CD1c-positive myeloid dendritic cell (primary cell): ENCODE measurements at regions not wholly inside any gene's neighbourhood (a gene's known extent, or its start where the extent isn't known, plus 50 kb on each side); places are given as distances from the start of the nearest gene placed in this dataset.

Experiments used
- DNase-seq: peaks from one replicate; pipeline ENCODE4 v3.0.0-alpha.2; 2016; ENCODE audit errors: extremely low spot score

DNA sequence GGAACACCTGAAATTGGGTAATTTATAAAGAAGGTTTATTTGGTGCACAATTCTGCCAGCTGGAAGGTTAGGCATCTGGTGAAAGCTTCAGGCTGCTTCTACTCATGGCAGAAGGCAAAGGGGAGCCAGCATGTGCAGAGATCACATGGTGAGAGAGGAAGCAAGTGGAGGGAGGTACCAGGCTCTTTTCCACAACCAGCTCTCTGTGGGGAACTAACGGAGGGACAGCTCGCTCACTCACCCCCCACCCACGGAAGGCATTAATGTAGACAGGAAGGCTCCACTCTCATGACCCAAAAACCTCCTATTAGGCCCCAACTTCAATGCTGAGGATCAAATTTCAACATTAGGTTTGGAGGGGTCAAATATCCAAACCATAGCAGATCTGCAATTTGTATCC, 75.6 kb upstream of the ARHGAP32 start:
- DNase-seq = peak; percentile 26

DNA sequence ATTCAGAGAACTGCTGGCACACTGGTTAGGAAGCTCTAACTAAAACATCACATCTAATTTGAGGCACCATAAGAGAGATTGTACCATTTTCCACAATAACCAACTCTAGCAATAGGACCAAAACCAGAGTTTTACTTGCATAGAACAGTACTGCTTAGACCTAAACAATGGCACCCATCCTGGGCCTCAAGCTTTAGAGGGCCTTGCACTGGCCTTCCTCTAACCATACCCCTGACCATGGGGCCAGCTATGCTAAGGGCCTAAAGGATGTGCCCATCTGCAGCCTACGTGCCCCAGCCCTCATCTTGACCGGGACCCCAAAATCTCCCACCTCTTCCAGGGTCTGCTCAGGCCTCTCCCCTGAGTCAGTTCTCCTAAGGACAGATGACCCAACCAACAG, 74.4 kb upstream of the ARHGAP32 start:
- no peak for DNase-seq

DNA sequence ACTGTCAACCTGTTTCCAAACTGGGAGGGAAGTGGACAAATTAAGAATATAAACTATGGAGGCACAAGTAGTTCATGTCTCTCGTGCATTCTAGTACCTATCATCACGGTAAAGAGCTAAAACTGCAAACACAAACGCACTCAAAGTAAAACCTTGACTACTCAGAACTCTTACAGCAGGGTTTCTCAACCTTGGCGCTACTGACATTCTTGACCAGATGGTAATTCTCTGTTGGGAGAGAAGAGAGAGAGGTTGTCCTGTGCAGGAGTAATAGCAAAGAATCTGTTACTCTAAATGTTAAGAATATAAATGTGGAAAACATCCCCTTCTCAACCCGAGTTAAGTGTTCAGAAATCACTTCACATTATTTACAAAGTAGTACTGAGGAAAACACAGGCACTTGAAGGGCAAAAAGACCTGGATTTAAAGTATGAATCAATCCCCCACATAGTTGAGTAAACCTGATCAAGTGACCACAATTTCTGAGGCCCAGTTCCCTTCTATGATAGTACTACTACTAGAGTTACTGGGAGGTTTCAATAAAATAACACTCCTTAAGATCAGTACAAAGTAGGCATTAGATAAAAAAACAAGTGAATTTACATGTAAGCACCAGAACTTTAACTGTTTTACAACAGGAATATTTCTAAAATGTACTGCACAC, 73.1 kb upstream of the ARHGAP32 start:
- DNase-seq = no peak

DNA sequence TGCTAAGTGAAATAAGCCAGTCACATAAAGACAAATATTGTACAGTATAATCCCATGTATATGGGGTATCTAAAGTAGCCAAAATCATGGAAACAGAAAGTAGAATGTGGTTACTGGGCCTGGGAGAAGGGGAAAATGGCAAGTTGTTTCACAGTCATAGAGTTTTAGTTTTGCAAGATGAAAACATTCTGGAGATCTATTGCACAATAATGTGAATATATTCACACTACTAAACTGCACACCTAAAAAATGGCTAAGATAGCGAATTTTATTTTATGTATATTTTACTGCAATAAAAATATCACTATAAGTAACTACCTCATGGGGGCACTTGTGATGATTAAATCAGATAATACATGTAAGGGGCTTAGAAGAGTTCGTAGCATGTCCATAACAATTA, 72.0 kb upstream of the ARHGAP32 start:
- DNase-seq = no peak

DNA sequence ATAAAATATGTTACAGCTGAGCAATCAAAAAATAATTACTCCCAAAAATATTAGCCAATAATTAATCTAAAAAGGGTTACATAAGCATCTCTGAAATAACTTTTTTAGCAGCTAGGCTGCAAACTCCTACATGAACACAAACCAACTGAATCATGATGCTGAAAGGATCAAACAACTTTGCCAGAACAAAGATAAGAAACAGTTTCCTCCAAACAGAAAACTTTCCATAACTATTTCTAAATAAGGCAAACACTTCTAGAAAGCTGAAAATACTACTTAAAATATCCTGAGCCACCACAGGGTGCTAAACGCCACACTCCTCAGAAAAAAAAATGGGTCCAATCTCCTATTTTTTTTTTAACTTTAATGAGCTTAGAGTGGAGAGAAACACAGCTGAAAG, 68.6 kb upstream of the ARHGAP32 start:
- no peak for DNase-seq

DNA sequence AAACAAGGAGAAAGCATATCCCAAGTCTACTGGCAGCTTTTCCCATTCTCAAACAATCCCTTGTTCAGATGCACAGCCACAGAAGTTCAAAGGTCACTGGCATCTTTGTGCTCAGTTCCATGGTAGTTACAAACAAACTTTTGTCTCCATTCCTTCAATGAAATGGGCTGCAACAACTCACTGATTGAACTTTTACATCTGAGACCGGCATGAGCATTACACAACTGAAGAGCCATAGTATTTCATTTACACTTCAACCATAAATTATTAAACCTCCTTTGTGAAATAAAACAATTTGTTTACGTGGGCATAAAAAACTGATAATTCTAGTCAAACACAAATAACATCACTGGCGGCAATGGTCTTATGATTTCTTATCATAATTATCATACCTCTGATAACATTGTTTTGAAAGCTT, 67.8 kb upstream of the ARHGAP32 start:
- DNase-seq = no peak

DNA sequence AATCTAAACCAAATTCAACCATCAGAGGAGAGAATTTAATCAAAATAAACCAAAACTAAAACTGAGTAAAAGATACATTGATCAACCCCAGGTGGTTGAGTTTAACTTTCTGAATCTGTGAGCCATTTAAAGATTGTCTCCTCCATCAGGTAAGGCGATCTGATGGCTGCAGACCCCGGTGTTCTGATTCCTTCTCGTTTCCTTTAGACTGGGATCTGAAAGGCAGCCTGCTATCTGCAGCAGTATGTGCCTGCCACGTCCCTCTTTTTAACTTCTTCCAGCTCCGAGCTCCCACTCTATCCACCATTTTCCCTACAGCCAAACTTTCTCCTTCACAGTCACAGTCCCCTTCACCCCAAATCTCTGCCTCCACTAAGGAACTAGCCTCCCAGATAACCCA, 66.1 kb upstream of the ARHGAP32 start:
- DNase-seq = no peak

DNA sequence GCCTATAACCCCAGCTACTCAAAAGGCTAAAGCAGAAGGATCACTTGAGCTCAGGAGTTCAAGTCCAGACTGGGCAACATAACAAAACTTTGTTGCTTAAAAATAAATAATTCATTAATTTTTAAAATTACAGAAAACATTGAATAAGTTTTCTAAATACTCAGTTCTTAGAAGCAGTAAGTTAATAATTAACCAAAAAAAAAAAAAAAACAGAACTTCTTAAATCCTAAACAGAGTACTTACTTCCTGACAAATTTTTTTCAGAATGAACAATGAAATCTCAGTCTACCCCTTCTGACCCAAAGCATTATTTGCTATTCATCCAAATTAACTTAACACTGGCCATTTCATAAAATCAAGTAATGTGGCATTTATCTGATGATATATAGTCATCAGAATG, 65.4 kb upstream of the ARHGAP32 start:
- no peak for DNase-seq

DNA sequence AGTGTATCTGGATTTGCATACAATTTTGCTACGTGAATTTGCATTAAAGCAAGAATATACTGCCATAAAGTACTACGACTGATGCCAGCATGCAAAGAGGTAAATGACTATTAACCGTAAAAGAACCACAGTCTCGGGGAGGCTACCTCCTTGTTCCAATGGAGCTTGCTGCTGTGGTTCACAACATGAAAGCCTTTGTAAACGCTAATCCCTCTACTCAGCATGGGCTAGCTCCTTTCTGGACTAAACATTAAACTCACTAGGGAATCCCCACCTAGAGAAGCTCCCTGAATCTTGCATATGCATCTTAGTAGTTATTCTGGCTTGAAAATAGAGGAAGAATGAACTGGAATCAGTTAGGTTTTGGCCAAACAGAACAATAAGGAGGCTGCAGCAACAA, 60.5 kb upstream of the ARHGAP32 start:
- no peak for DNase-seq

DNA sequence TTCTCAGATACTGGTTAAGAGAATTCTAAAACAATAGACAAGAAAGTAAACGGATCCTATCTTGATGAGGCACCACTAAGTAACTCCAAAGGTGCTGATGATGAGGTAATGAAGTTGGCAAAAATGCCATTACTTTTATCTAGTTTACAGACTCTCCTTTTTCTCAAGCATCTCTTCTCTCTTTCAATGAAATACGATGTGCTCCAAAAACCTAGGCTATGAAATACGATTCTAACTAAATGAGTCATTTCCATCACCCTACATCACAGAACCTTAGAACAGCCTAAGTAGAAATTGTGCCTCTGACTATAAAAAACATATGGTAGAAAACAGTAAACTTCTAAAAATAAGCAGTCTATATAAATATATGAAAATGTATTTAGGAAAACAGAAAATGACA, 58.9 kb upstream of the ARHGAP32 start:
- no peak for DNase-seq

DNA sequence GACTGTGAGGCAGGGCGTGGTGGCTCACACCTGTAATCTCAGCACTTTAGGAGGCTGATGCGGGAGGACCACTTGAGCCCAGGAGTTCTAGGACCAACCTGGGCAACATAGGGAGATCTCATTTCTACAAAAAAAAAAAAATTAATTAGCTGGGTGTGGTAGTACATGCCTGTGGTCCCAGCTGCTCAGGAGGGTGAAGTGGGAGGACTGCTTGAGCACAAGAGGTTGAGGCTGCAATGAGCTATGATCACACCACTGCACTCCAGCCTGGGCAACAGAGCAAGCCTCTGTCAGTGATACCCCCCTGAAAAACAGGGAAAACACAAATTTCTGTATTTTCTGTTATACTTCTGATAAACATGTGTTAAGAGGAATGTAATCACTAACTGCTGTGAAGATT, 57.8 kb upstream of the ARHGAP32 start:
- no peak for DNase-seq

DNA sequence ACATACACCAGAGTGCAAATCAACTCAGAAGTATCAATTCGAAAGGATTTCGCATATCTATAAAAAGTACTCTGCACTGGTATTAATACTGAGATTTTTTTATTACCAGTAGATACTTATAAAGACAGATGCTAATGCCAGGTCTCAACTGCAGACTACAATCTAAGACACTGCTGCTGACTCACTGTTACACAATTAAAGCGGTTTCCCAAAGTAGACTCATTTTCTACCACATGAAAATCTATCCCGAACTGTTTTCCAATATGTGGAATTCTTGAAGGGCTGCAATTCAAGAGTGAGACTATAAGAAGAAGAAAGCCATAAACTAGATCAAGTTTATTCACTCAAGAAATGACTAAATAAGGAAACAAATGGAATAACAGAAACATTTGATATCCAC, 57.2 kb upstream of the ARHGAP32 start:
- no peak for DNase-seq

DNA sequence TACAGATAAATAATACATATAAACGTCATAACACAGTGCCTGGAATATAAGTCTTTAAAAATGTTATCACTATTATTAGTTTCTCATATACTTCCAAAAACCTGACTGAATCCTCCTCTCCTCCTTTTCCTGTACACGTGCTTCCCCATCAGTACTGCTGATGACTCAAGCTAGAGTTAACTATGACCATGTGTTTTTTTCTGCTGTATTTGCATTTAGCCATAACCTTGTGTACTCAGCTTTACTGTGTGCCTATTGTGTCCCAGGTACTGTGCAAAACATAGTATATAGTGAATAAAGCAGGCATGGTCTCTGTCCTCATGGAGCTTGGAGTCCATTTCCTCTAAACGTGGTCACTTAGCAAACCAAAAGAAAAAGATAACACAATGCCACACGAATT, 56.5 kb upstream of the ARHGAP32 start:
- DNase-seq = no peak

DNA sequence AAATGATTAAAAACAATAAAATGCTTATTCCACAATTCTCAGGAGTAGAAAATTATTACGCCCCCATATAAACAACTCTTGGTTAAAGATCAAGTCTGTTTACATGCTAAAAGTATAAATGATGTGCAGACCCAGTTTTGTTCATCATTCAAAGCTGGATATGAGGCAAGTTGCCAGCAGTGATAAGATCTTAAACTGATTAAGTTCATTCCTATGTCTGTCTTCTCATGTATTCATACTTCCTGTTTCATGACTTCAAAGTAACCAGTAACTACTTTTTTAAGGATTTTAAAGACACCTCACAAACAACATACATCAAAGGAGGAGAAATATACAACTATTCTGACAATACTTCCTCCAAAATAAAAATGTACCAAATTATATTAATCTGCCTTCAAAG, 55.0 kb upstream of the ARHGAP32 start:
- peak; percentile 1 for DNase-seq

DNA sequence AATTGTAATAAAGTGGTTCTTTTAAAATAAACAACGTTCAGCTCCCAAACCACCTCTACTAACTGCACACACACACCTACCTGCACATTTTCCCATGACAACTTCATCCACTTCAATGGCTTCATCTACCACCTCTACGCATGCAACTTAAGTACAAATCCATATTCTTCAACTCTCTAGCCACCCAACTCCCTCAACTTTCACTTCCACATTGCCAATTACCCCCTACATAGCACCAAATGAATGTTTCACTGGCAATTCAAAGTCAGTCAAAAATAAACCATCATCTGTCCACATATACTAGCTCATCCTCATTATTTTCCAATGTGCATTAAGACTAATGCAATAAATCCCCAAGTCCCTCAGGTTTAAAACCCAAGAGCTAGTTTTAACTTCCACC, 50.7 kb upstream of the ARHGAP32 start:
- DNase-seq = no peak
